ENCODE measurements at regions not wholly inside any gene's neighbourhood (a gene's known extent, or its start where the extent isn't known, plus 50 kb on each side); places are given as distances from the start of the nearest gene placed in this dataset.

- no peak for TF ChIP-seq CTCF (IDR thresholded peaks at IDR 0.05)
- TF ChIP-seq POLR2A (IDR thresholded peaks at IDR 0.05), result no peak
These were observed 333.8 kb upstream of the PCDH7 start for GRCh38 chr4:30386266-30386895.

Data from tibial nerve (tissue), 3 donors.